ES-I3 (cell line): ENCODE measurements at regions not wholly inside any gene's neighbourhood (a gene's known extent, or its start where the extent isn't known, plus 50 kb on each side); places are given as distances from the start of the nearest gene placed in this dataset.
"Not testable (repeated sequence)": the region's sequence is repeated elsewhere in the genome, so short reads cannot be mapped to it uniquely, and the experiment has no call there.

Experiments used
- H3K36me3 ChIP-seq: 2 replicates; pipeline ENCODE4 v1.6.1; 2013; ENCODE audit warnings: mild to moderate bottlenecking, low read length, control low read depth, moderate library complexity; ENCODE audit not compliant: insufficient read depth
- H3K4me1 ChIP-seq: 2 replicates; pipeline ENCODE4 v1.6.1; 2013; ENCODE audit warnings: mild to moderate bottlenecking, control low read depth, low read length; ENCODE audit not compliant: insufficient read depth
- H3K9ac ChIP-seq: 2 replicates; pipeline ENCODE4 v1.6.1; 2013; ENCODE audit warnings: low read depth, mild to moderate bottlenecking, low read length, moderate library complexity
- H3K9me3 ChIP-seq: 2 replicates; pipeline ENCODE4 v1.6.1; 2013; ENCODE audit warnings: mild to moderate bottlenecking, low read length, moderate library complexity; ENCODE audit not compliant: control insufficient read depth, insufficient read depth

DNA sequence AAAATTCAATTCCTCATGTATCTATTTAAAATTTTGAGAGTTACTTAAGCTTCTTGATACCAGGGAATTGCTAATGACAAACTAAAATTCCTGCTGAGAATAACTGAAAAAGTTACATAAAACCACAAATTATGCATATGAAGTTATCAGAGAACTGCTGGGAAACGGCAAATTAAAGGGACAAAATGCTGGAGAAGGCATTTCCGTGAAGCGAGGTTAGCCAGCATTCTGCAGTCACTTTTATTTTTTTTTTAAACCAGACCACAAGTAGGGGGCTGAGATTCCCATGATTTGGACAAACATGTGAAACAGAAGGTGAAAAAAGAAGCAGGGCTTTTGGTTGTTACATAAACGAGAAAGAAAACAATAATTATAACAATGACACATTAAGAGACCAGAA lies 737.6 kb upstream of the CHRM3 start:
- Histone ChIP-seq H3K4me1 (peaks cover 19% of the 10 kb centered on the region), H3K36me3 (no peaks in the 10 kb centered on the region), H3K9ac (no peak overlapping the region), H3K9me3 (no peaks in the 10 kb centered on the region)

DNA sequence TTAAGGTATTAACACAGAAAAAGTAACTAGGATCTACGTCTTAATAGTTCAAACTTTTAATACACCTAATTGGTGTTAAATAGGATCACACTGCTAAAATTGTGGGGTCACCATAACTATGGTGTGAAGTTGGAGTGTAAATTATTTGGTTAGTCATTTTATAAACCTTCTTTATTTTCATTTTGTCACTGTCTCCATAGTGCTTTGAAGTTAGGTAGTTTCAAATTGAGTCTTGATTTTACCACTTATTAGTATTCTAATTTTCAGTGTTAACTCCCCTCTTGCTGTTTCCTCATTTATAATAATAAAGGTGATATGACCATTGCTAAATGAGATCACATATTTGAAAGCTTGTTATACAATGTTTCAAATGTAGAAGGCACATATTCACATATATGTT lies 738.1 kb upstream of the CHRM3 start:
- Histone ChIP-seq H3K4me1 (peaks cover 19% of the 10 kb centered on the region), H3K9ac (no peak overlapping the region), H3K36me3 (no peaks in the 10 kb centered on the region), H3K9me3 (no peaks in the 10 kb centered on the region)

DNA sequence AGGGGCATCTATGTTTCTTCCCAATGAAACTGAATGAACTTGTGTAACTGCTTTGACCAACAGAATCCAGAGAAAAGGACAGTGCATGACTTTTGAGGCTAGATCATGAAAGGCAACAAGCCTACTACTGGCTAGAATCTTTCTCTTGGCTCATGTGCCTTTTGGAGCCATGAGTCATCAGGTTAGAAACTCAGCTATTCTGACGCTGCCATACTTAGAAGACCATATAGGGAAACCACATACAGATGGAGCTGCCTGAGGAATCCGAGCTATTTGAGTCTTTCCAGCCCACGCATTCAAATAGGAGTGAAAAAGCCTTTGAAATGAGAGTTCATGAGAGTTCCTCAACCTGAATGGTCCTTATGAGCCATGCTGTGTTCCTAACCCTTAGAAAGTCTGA lies 738.5 kb upstream of the CHRM3 start:
- Histone ChIP-seq H3K36me3 (no peaks in the 10 kb centered on the region), H3K4me1 (peaks cover 19% of the 10 kb centered on the region), H3K9me3 (no peaks in the 10 kb centered on the region), H3K9ac (no peak overlapping the region)

DNA sequence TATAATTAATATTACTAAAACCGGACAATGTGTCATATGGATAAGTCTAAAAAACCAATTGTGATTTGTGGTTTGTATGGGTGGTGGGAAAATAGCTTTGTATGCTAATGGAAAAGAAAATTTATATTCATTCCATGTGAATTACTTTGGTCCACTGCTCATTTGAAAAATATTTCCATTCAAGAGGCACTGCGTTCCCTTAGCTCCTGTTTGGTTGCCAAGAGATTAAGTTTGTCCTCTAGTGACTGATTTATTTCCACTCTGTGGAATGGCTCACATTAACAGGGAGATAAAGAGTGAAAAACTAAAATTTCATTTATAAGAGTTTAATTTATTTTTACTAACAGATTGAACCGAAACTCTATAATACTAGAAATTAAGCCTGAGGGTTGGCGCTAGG lies 744.1 kb upstream of the CHRM3 start:
- H3K36me3 ChIP-seq = no peaks in the 10 kb centered on the region
- H3K9ac ChIP-seq = no peak overlapping the region
- peaks cover 5% of the 10 kb centered on the region; the same call in 1 of the 2 replicates for H3K4me1 ChIP-seq
- H3K9me3 ChIP-seq = no peaks in the 10 kb centered on the region; the same call in 1 of the 2 replicates

DNA sequence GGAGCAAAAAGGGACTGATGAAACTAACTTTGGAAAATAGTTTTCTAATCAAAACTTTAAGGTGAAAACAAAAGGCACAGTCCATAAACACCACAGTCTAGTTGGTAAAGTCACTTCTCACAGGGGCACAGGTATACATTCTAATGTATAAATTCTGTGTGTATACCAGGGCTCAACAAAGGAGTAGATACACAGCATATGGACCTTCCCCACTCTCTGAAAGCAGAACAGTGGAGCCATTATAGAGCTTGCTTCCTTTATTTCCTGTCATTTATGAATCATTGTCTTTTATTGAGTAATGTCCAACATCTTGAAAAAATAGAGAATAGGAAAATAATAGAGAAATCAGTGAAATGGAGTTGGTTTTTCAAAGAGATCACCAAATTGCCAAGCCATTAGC lies 746.5 kb upstream of the CHRM3 start:
- no peaks in the 10 kb centered on the region for H3K36me3 ChIP-seq

DNA sequence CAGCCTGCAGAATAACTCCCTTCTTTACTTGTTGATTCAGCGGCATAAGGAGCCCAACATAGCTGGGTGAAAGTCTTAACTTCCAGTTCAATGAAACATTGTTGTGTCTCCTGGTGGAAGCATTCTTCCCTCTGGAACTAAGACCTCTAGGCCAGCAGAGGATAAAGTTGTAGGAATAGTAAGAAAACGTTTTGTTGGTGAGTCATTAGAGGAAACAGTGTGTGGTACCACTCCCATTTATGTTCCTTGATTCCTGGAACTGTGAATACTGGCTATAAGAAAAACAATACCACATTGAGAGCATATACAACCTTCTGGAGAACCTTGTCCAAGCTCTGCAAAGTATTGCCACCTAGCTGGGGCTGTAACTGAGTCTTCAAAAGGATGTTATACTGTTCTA lies 737.4 kb upstream of the ZP4 start:
- Histone ChIP-seq H3K36me3 (no peaks in the 10 kb centered on the region; the same call in 1 of the 2 replicates), H3K9ac (no peak overlapping the region), H3K9me3 (no peaks in the 10 kb centered on the region), H3K4me1 (no peaks in the 10 kb centered on the region)

More for the DNA sequence above, 746.5 kb upstream of the CHRM3 start:
- H3K9ac ChIP-seq = no peak overlapping the region
- H3K9me3 ChIP-seq = no peaks in the 10 kb centered on the region; the same call in 1 of the 2 replicates
- no peaks in the 10 kb centered on the region for H3K4me1 ChIP-seq

DNA sequence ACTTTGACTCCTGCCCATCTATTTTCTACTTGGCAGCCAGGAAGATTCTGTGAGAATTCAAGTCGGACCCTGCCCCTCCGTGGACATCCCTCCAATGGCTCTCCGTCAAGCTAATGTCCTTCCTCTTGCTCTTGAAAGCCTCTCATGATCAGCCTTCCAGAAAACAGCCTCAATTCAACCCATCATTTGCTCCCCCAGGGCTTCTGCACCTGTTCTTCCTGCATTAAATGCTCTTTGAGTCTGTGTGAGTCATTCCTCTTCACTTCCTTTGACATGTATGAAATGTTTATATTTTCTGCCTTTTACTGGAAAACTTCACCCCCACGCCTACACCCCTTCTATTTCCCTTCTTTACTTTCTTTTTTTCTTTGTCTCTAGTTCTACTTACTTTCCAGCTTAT lies 734.1 kb upstream of the ZP4 start:
- no peak overlapping the region for H3K9ac ChIP-seq
- no peaks in the 10 kb centered on the region for H3K9me3 ChIP-seq

DNA sequence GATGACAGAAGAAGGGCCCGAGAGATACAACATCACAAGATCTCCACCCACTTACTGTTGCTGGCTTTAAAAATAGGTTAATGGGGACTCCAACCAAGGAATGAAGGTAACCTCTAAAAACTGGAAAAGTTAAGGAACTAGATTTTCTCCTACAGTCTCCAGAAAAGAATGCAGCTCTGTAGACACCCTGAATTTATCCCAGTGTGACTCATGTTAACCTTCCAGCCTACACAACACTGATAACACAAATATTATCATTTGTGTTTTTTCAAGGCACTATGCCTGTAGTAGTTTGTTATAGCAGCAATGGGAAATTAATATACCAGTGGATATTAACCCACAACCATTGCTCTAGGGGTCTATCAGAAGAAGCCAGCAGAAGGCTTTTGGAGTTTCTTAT lies 730.7 kb upstream of the ZP4 start:
- no peaks in the 10 kb centered on the region for H3K36me3 ChIP-seq
- H3K9ac ChIP-seq = no peak overlapping the region
- no peaks in the 10 kb centered on the region for H3K4me1 ChIP-seq
- no peaks in the 10 kb centered on the region for H3K9me3 ChIP-seq

More for the DNA sequence above, 734.1 kb upstream of the ZP4 start:
- H3K36me3 ChIP-seq = no peaks in the 10 kb centered on the region; the same call in 1 of the 2 replicates
- H3K4me1 ChIP-seq = no peaks in the 10 kb centered on the region

DNA sequence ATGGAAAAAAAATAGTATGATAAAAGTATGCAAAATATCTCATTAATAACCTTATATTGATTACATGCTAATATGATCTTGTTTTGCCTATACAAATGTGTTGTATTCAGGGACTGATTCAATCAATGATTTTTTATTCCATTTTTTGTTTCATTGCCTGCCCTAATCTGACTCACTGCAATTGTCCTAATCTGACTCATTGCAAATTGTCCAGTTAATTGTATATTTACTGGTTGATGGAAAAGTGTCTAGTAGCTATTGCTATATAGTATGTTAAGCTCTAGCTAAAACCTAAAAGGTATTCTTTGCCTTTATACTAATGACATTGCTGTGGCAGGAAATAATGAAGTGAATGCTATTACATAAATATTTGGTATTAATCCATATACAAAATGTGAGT lies 728.9 kb upstream of the ZP4 start:
- Histone ChIP-seq H3K9ac (no peak overlapping the region), H3K9me3 (no peaks in the 10 kb centered on the region), H3K4me1 (no peaks in the 10 kb centered on the region), H3K36me3 (no peaks in the 10 kb centered on the region)

DNA sequence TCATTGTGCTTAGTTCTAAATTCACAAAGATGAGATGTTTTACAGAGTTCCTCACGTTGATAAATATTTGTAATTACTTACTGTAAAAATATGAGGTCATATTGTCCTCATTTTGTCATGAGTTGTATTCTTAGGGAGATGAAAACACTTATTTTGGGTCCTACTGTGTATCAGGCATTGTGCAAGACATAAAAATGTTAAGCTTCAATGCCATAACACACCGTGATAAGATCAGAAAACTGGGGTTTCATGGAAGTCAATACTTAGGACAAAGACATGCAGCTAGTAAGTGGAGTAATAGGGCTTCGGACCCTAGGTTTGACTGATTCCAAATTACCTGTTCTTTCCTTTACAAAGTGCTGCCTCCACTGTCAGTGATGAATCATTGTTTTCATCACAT lies 720.7 kb upstream of the ZP4 start:
- Histone ChIP-seq H3K9ac (no peak overlapping the region), H3K9me3 (no peaks in the 10 kb centered on the region; the same call in 1 of the 2 replicates), H3K4me1 (peaks cover 6% of the 10 kb centered on the region), H3K36me3 (no peaks in the 10 kb centered on the region)

DNA sequence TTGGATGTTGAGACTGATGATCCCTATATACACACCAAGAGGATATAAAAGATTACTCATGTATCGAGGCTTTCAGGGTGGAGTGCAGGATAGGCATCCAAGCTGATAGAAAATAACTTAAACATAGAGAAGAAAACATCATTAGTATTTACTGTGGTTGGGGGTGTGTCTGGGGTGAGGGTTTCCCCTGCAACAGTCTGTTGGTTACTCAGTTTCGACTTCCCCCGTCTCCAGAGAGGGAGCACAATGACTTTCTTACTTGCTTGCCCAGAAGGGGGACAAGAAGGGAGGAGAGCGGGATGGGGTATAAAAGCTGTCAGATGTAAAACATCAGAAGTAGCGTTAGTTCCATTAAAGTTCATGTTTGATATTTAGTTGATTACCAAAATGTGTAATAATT lies 717.4 kb upstream of the ZP4 start:
- peaks cover 6% of the 10 kb centered on the region for H3K4me1 ChIP-seq
- no peak overlapping the region for H3K9ac ChIP-seq
- no peaks in the 10 kb centered on the region; the same call in 1 of the 2 replicates for H3K9me3 ChIP-seq
- no peaks in the 10 kb centered on the region for H3K36me3 ChIP-seq

DNA sequence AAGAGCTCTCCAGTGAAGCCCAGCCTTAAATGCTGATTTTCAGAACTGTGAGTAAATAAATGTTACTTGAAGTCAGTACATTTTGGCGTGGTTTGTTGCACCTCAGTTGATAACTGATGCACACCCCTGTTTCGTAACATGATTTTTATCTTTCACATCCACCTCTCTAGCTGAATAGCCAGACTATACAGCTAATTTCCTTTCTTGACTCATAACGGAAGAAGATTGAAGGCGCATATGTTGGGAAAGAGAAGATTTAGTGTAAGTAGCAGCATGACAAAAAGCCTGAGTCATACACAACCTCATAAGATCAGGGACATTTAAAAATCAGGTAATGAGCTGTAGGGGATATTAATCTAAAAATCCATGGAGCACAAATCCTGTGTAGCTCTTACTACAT lies 716.2 kb upstream of the ZP4 start:
- Histone ChIP-seq H3K9ac (no peak overlapping the region), H3K9me3 (no peaks in the 10 kb centered on the region), H3K4me1 (peaks cover 6% of the 10 kb centered on the region), H3K36me3 (no peaks in the 10 kb centered on the region)

DNA sequence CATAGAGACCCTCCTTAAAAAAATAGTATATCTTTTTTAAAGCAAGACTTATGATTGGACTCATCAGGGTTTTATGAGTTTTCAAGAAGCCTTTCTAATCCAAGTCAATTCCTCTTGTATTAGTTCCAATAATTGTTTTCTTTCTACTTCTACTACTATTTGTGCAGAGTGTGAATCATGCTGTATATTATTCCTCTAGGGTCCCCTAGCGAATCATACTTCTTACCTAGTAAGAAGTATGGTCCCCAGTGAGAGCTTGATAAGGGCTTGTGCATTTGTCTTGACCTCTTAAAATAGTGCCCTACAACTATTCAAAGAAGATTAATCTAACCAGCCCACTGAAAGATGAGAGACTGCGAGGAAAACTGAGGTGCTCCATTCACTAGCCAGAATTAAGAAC lies 715.7 kb upstream of the ZP4 start:
- peaks cover 6% of the 10 kb centered on the region for H3K4me1 ChIP-seq
- no peak overlapping the region for H3K9ac ChIP-seq
- no peaks in the 10 kb centered on the region for H3K9me3 ChIP-seq
- no peaks in the 10 kb centered on the region for H3K36me3 ChIP-seq

DNA sequence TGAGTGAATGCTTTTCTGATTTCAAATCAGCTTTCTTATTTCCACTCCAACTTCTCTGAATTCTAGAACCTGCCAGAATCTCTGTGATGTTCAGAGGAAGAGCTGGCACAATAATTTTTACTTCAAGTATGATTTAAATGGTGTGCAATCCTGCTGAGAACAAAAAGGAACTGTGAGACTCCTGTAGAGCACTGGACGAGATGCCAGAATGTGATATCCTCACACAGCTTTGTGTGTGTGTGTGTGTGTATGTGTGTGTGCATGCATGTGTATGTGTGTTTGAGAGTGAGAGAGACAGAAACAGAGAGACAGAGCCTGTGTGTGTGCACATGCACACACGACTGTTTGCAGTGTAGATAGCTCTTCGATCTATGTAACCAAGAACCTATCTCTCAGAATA lies 713.6 kb upstream of the ZP4 start:
- H3K4me1 ChIP-seq = peaks cover 6% of the 10 kb centered on the region
- H3K9ac ChIP-seq = no peak overlapping the region
- H3K36me3 ChIP-seq = no peaks in the 10 kb centered on the region
- H3K9me3 ChIP-seq = no peaks in the 10 kb centered on the region

DNA sequence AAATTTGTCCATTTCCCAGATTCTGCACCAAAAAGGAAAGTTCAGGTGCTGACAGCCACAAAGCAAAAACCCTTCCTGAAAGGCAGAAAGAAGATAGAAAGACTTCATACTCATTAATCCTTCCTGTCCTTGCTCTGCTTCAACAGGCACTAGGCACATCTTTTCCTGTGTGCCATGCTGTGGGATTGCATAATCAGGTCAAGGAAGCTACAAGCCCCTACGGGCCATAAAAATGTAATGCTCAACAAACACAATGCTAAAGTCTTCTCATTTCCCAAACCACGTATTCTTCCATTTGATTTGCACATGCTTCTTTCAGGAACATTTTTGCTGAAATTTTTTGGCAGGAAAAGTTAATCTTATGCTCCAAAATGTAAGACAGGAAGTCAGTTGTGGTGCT lies 710.9 kb upstream of the ZP4 start:
- not testable (repeated sequence) for H3K9me3 ChIP-seq, H3K36me3 ChIP-seq, H3K9ac ChIP-seq, H3K4me1 ChIP-seq

DNA sequence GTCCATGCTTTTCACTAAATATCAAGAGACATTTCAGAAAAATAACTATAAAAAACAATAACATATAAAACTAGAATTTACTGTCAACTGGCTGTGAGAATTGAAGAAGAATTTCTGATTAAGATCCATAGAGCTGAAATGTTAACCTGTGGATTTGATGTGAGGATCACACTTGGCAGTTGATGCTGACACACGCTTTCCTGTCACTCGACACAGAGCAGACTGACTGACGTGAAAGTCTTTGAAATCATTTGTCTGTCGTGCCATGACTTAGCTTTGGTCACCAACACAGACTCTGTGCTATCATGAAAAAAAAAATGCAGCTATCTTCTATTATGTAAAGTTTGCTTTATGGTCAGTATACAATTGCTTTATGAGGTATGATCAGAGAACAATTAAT lies 706.0 kb upstream of the ZP4 start:
- Histone ChIP-seq H3K36me3 (no peaks in the 10 kb centered on the region), H3K4me1 (no peaks in the 10 kb centered on the region), H3K9me3 (no peaks in the 10 kb centered on the region), H3K9ac (no peak overlapping the region)
